ENCODE measurements at regions not wholly inside any gene's neighbourhood (a gene's known extent, or its start where the extent isn't known, plus 50 kb on each side); places are given as distances from the start of the nearest gene placed in this dataset.

DNA sequence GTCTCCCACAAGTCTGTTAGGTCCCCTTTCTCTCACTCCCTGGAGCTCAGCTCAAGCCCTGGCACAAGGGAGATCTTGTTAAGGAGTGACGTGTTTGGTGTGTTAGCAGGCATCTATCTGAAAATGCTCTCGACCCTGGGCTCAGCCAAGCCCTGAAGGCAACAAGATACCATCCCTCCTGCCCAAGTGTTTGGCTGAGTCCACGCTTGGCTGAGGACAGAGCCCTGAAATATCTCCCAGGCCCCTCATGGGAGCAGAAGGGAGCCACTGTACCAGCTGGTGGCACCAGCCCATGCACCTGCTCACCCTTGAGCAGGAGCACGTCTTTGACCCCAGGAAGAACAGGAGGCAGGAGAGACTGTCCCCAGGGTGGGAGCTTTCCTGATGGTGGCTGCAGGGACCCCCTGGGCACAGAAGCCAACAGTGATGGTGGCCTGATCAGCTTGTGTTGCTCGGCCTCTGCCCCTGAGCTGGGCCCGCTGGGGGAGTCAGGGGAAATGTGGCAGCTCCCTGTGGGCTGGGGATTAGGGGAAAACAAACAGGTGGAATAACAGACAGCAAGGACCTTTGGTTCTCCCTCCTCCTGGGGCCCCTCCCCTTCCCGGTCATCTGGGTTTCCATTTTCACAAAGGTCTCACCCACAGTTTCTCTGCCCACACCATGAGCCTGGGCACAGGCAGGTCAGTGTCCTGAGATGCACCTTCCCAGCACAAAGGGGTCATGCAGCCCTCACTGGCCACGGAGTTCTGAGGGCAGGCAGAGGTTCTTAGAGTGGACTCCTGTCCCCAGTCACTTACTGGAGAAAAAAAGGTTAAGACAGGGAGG is 91.6 kb downstream of the RHOB start (continued):
- TF ChIP-seq HNRNPL (IDR thresholded peaks at IDR 0.05; ENCODE audit: low read depth, low read length) (peak; percentile 99), SOX6 (IDR thresholded peaks at IDR 0.05) (no peak), SOX6 (CRISPR knock-in tag; IDR thresholded peaks at IDR 0.05) (peak; percentile 90), FOXA1 (IDR thresholded peaks at IDR 0.05) (no peak), FOXA1 (CRISPR knock-in tag; IDR thresholded peaks at IDR 0.05) (peak; percentile 65), SAFB2 (CRISPR knock-in tag; IDR thresholded peaks at IDR 0.05; ENCODE audit: borderline replicate concordance, low read depth) (peak; percentile 70), ZNF331 (CRISPR knock-in tag; IDR thresholded peaks at IDR 0.05) (peak; percentile 75), ZMYM2 (CRISPR knock-in tag; IDR thresholded peaks at IDR 0.05) (peak; percentile 47), PAX8 (CRISPR knock-in tag; IDR thresholded peaks at IDR 0.05; ENCODE audit: borderline replicate concordance) (0 out of 2 replicates have a peak, but pooled peaks have one; percentile 46), TBX2 (CRISPR knock-in tag; IDR thresholded peaks at IDR 0.05; ENCODE audit: borderline replicate concordance) (peak; percentile 92), ARHGAP35 (CRISPR knock-in tag; IDR thresholded peaks at IDR 0.05; ENCODE audit: borderline replicate concordance) (peak; percentile 51; the same call in 1 of the 2 replicates), YEATS4 (CRISPR knock-in tag; IDR thresholded peaks at IDR 0.05; ENCODE audit: borderline replicate concordance) (no peak; the same call in 1 of the 2 replicates), NR2C2 (CRISPR knock-in tag; IDR thresholded peaks at IDR 0.05; ENCODE audit: borderline replicate concordance) (peak; percentile 75), ZNF460 (CRISPR knock-in tag; IDR thresholded peaks at IDR 0.05; ENCODE audit: borderline replicate concordance) (0 out of 2 replicates have a peak, but pooled peaks have one; percentile 15), PHF21A (CRISPR knock-in tag; IDR thresholded peaks at IDR 0.05) (peak; percentile 72), ZNF343 (CRISPR knock-in tag; IDR thresholded peaks at IDR 0.05) (0 out of 2 replicates have a peak, but pooled peaks have one; percentile 51), FIP1L1 (IDR thresholded peaks at IDR 0.05; ENCODE audit: borderline replicate concordance, insufficient read depth, low read depth, low read length) (peak; percentile 92; the same call in 1 of the 2 replicates), SNAPC2 (CRISPR knock-in tag; IDR thresholded peaks at IDR 0.05) (no peak; the same call in 1 of the 2 replicates), U2AF1 (optimal IDR thresholded peaks at IDR 0.05; ENCODE audit: low read depth, low read length) (peak; percentile 97), ARNTL (CRISPR knock-in tag; IDR thresholded peaks at IDR 0.05) (peak; percentile 70; the same call in 1 of the 2 replicates)
- TF ChIP-seq, protein P1, sequence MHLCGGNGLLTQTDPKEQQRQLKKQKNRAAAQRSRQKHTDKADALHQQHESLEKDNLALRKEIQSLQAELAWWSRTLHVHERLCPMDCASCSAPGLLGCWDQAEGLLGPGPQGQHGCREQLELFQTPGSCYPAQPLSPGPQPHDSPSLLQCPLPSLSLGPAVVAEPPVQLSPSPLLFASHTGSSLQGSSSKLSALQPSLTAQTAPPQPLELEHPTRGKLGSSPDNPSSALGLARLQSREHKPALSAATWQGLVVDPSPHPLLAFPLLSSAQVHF (CRISPR knock-in tag; IDR thresholded peaks at IDR 0.05), result peak; percentile 46; the same call in 1 of the 2 replicates
- TF ChIP-seq, protein P2, sequence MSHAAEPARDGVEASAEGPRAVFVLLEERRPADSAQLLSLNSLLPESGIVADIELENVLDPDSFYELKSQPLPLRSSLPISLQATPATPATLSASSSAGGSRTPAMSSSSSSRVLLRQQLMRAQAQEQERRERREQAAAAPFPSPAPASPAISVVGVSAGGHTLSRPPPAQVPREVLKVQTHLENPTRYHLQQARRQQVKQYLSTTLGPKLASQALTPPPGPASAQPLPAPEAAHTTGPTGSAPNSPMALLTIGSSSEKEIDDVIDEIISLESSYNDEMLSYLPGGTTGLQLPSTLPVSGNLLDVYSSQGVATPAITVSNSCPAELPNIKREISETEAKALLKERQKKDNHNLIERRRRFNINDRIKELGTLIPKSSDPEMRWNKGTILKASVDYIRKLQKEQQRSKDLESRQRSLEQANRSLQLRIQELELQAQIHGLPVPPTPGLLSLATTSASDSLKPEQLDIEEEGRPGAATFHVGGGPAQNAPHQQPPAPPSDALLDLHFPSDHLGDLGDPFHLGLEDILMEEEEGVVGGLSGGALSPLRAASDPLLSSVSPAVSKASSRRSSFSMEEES (CRISPR knock-in tag; IDR thresholded peaks at IDR 0.05), result peak; percentile 58; the same call in 1 of the 2 replicates
- TF ChIP-seq, protein P3, sequence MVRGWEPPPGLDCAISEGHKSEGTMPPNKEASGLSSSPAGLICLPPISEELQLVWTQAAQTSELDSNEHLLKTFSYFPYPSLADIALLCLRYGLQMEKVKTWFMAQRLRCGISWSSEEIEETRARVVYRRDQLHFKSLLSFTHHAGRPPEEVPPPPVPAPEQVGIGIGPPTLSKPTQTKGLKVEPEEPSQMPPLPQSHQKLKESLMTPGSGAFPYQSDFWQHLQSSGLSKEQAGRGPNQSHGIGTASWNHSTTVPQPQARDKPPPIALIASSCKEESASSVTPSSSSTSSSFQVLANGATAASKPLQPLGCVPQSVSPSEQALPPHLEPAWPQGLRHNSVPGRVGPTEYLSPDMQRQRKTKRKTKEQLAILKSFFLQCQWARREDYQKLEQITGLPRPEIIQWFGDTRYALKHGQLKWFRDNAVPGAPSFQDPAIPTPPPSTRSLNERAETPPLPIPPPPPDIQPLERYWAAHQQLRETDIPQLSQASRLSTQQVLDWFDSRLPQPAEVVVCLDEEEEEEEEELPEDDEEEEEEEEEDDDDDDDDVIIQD (CRISPR knock-in tag; IDR thresholded peaks at IDR 0.05; ENCODE audit: low read depth), result peak; percentile 29; the same call in 1 of the 2 replicates
- TF ChIP-seq, protein P4, sequence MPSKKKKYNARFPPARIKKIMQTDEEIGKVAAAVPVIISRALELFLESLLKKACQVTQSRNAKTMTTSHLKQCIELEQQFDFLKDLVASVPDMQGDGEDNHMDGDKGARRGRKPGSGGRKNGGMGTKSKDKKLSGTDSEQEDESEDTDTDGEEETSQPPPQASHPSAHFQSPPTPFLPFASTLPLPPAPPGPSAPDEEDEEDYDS (CRISPR knock-in tag; IDR thresholded peaks at IDR 0.05), result peak; percentile 75
- TF ChIP-seq, protein P5, sequence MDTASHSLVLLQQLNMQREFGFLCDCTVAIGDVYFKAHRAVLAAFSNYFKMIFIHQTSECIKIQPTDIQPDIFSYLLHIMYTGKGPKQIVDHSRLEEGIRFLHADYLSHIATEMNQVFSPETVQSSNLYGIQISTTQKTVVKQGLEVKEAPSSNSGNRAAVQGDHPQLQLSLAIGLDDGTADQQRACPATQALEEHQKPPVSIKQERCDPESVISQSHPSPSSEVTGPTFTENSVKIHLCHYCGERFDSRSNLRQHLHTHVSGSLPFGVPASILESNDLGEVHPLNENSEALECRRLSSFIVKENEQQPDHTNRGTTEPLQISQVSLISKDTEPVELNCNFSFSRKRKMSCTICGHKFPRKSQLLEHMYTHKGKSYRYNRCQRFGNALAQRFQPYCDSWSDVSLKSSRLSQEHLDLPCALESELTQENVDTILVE (CRISPR knock-in tag; IDR thresholded peaks at IDR 0.05), result 0 out of 2 replicates have a peak, but pooled peaks have one; percentile 16

Measured in HepG2 (cell line).